ENCODE measurements at regions not wholly inside any gene's neighbourhood (a gene's known extent, or its start where the extent isn't known, plus 50 kb on each side); places are given as distances from the start of the nearest gene placed in this dataset.

GRCh38 chr20:6678101-6678500 lies 89.4 kb upstream of the BMP2 start:
- TF ChIP-seq POLR2A (IDR thresholded peaks at IDR 0.05; ENCODE audit: low read depth, low read length), result no peak
- TF ChIP-seq POLR2AphosphoS5 (IDR thresholded peaks at IDR 0.05; ENCODE audit: low read depth, low read length), result no peak
- no peak for TF ChIP-seq TAF1 (IDR thresholded peaks at IDR 0.05; ENCODE audit: low read depth, low read length)

All from GM12891 (cell line).